A549 (cell line): ENCODE measurements at regions not wholly inside any gene's neighbourhood (a gene's known extent, or its start where the extent isn't known, plus 50 kb on each side); places are given as distances from the start of the nearest gene placed in this dataset.

ENCODE experiments used
- ATAC-seq, 2 experiments: fragments of 200-7000 bp in 1 of 2; fragments of >200 bp in 1 of 2; cut with Nextera tagmentation in 1 of 2; cut with Tn5 transposase in 1 of 2; 3 replicates each; pipeline versions ENCODE4 v1.8.0 to v1.9.1; 2018 to 2020; ENCODE audit warnings: mild to moderate bottlenecking in 1 of 2, moderate library complexity in 1 of 2
- CTCF ChIA-PET: fragments of 300-600 bp; sonication (Branson Sonifier 250); formaldehyde crosslinking; extraction: SDS; loops from one replicate; lab custom pipeline; 2021; ENCODE audit warnings: antibody characterized with exemption, inconsistent platforms; lab: Yijun Ruan, JAX
- POLR2A ChIA-PET: fragments of 350-600 bp; formaldehyde crosslinking; extraction: SDS; loops from one replicate; lab custom pipeline; 2021; ENCODE audit warnings: antibody characterized with exemption, inconsistent platforms; lab: Yijun Ruan, JAX
- DNase-seq, 2 experiments: peaks; one replicate each; pipeline versions ENCODE4 v3.0.0 to v3.0.0-alpha.2; 2011 to 2016; ENCODE audit warnings: low read depth in 1 of 2, low spot score in 1 of 2
- FAIRE-seq: peaks from 2 replicates; lab custom pipeline; 2011; peaks lifted over from hg19 to GRCh38; lab: Jason Lieb, UNC
- H3K27ac ChIP-seq, 2 experiments: fragments of >200 bp; sonication (Bioruptor Twin); formaldehyde crosslinking; 3 replicates each; pipeline ENCODE4 v1.5.1; 2016 to 2017
- H3K4me1 ChIP-seq: fragments of >200 bp; sonication (Bioruptor Twin); formaldehyde crosslinking; 3 replicates; pipeline ENCODE4 v1.6.1; 2016
- H3K4me2 ChIP-seq: fragments of >200 bp; sonication (Bioruptor Twin); formaldehyde crosslinking; 3 replicates; pipeline ENCODE4 v1.6.1; 2016
- H3K4me3 ChIP-seq: fragments of >200 bp; sonication (Bioruptor Twin); formaldehyde crosslinking; 3 replicates; pipeline ENCODE4 v1.5.1; 2016
- H3K9me3 ChIP-seq: fragments of >200 bp; sonication (Bioruptor Twin); formaldehyde crosslinking; 3 replicates; pipeline ENCODE4 v1.6.1; 2016
- BCL3 ChIP-seq: fragments of >200 bp; sonication (Bioruptor Twin); formaldehyde crosslinking; IDR thresholded peaks from 3 replicates; pipeline ENCODE4 v1.6.1; 2016
- CBX2 ChIP-seq: fragments of 200-600 bp; sonication (generic); IDR thresholded peaks from 2 replicates; pipeline ENCODE4 v1.6.1; 2016; ENCODE audit warnings: low read depth, mild to moderate bottlenecking, borderline replicate concordance
- CEBPB ChIP-seq, 2 experiments: fragments of >200 bp in 1 of 2; sonication (Bioruptor Twin) in 1 of 2; formaldehyde crosslinking in 1 of 2; IDR thresholded peaks; 2 replicates each; pipeline ENCODE4 v1.6.1; 2012 to 2016
- CHD2 ChIP-seq: fragments of 150-350 bp; IDR thresholded peaks from 2 replicates; pipeline ENCODE4 v1.6.1; 2014; ENCODE audit warnings: low read length; ENCODE audit not compliant: partially characterized antibody
- CHD4 ChIP-seq: fragments of 200-600 bp; sonication (generic); IDR thresholded peaks from 2 replicates; pipeline ENCODE4 v1.6.1; 2016; ENCODE audit warnings: antibody characterized with exemption, mild to moderate bottlenecking, borderline replicate concordance
- ESRRA ChIP-seq: fragments of 150-350 bp; IDR thresholded peaks from 2 replicates; pipeline ENCODE4 v1.6.1; 2014; ENCODE audit warnings: mild to moderate bottlenecking, low read length, borderline replicate concordance
- FOXS1 ChIP-seq: fragments of 250-450 bp; sonication (Bioruptor Pico); IDR thresholded peaks from 2 replicates; pipeline ENCODE4 v1.5.0; 2020; ENCODE audit warnings: mild to moderate bottlenecking, moderate library complexity
- GATA3 ChIP-seq: IDR thresholded peaks from 2 replicates; pipeline ENCODE4 v1.6.1; 2012; ENCODE audit warnings: borderline replicate concordance
- HDAC2 ChIP-seq: fragments of 200-600 bp; sonication (generic); IDR thresholded peaks from 2 replicates; pipeline ENCODE4 v1.6.1; 2016
- HOXA7 ChIP-seq: fragments of 250-450 bp; sonication (Bioruptor Pico); IDR thresholded peaks from 2 replicates; pipeline ENCODE4 v1.5.0; 2020; ENCODE audit warnings: mild to moderate bottlenecking, moderate library complexity
- HOXB13 ChIP-seq: fragments of 250-450 bp; sonication (Bioruptor Pico); IDR thresholded peaks from 2 replicates; pipeline ENCODE4 v1.5.0; 2020; ENCODE audit warnings: low read depth, mild to moderate bottlenecking, moderate library complexity
- HOXB5 ChIP-seq: fragments of 250-450 bp; sonication (Bioruptor Pico); IDR thresholded peaks from 2 replicates; pipeline ENCODE4 v1.5.0; 2020; ENCODE audit warnings: mild to moderate bottlenecking, moderate library complexity
- KDM5A ChIP-seq: fragments of 200-600 bp; sonication (generic); IDR thresholded peaks from 2 replicates; pipeline ENCODE4 v1.6.1; 2016; ENCODE audit warnings: antibody characterized with exemption, mild to moderate bottlenecking
- MAFK ChIP-seq: fragments of 450-650 bp; IDR thresholded peaks from 2 replicates; pipeline ENCODE4 v1.6.1; 2014; ENCODE audit not compliant: partially characterized antibody
- MAX ChIP-seq: IDR thresholded peaks from 2 replicates; pipeline ENCODE4 v1.6.1; 2012
- MYC ChIP-seq: IDR thresholded peaks from 2 replicates; pipeline ENCODE4 v1.6.1; 2012; ENCODE audit warnings: mild to moderate bottlenecking, inconsistent platforms, low read length, improper control_type of control experiment, borderline replicate concordance
- NPAS2 ChIP-seq: fragments of 250-450 bp; sonication (Bioruptor Pico); IDR thresholded peaks from 2 replicates; pipeline ENCODE4 v1.8.0; 2022; ENCODE audit warnings: mild to moderate bottlenecking, moderate library complexity, borderline replicate concordance
- RAD21 ChIP-seq, 2 experiments: fragments of >200 bp in 1 of 2; sonication (Bioruptor Twin) in 1 of 2; formaldehyde crosslinking in 1 of 2; IDR thresholded peaks in 1 of 2; conservative IDR thresholded peaks in 1 of 2; 2 replicates in 1 of 2; 3 replicates in 1 of 2; pipeline ENCODE4 v1.6.1; 2012 to 2018; ENCODE audit warnings: inconsistent platforms in 1 of 2
- RCOR1 ChIP-seq: fragments of 150-350 bp; IDR thresholded peaks from 2 replicates; pipeline ENCODE4 v1.6.1; 2014; ENCODE audit warnings: antibody characterized with exemption, low read length, low read depth
- RFX5 ChIP-seq: fragments of 450-650 bp; IDR thresholded peaks from 2 replicates; pipeline ENCODE4 v1.7.1; 2014; ENCODE audit warnings: antibody characterized with exemption, mild to moderate bottlenecking, moderate library complexity
- TFCP2L1 ChIP-seq: fragments of 250-450 bp; sonication (Bioruptor Pico); IDR thresholded peaks from 2 replicates; pipeline ENCODE4 v1.5.0; 2021; ENCODE audit warnings: mild to moderate bottlenecking
- TP53 ChIP-seq: fragments of 250-450 bp; sonication (Bioruptor Pico); IDR thresholded peaks from 2 replicates; pipeline ENCODE4 v1.5.0; 2021; ENCODE audit warnings: mild to moderate bottlenecking, moderate library complexity
- WGBS: methylation state at CpG from one replicate; pipeline ENCODE4 v1.1.6; 2017; ENCODE audit errors: missing lambda C conversion rate; 5-methylcytosine and 5-hydroxymethylcytosine counted together

- no peak overlapping the region for H3K27ac ChIP-seq
- CTCF ChIA-PET: interaction anchor here (1.1 kb wide), 1 partner anchor 21 kb away, joined by 3 read pairs; no protein-coding TSS in a partner anchor
- no peak for DNase-seq
- no peak overlapping the region for H3K4me2 ChIP-seq
- 63% methylated on average over 2 of the region's 2 CpGs for WGBS
- POLR2A ChIA-PET: no interaction called here
- no peak overlapping the region for H3K4me3 ChIP-seq
- TF ChIP-seq RFX5 (no peak), HOXB5 (CRISPR knock-in tag) (no peak), RAD21 (conservative IDR thresholded peaks at IDR 0.05 in 1 of 2, IDR thresholded peaks at IDR 0.05 in 1 of 2) (no peak), CHD2 (no peak), MAX (no peak), TP53 (no peak), CEBPB (IDR thresholded peaks at IDR 0.05) (no peak), BCL3 (no peak), NPAS2 (CRISPR knock-in tag) (no peak), TFCP2L1 (CRISPR knock-in tag) (no peak), MYC (no peak), CHD4 (no peak), FOXS1 (no peak)
- TF ChIP-seq, all 56 proteins: peak for 0
- no peaks in the 10 kb centered on the region for H3K4me1 ChIP-seq
- FAIRE-seq (no peak), ATAC-seq (no peak)
- H3K9me3 ChIP-seq: no peaks in the 10 kb centered on the region
These were observed 397.0 kb downstream of the GPAT3 start for GRCh38 chr4:83932750-83933391.

GRCh38 chr4:83931659-83932438 is 395.9 kb downstream of the GPAT3 start:
- ChIA-PET CTCF (interaction anchor here (1.1 kb wide), 1 partner anchor 20 kb away, joined by 3 read pairs; no protein-coding TSS in a partner anchor), POLR2A (no interaction called here)
- Histone ChIP-seq H3K4me2 (no peak overlapping the region), H3K4me3 (no peak overlapping the region), H3K27ac (no peak overlapping the region), H3K9me3 (no peaks in the 10 kb centered on the region), H3K4me1 (no peaks in the 10 kb centered on the region)
- WGBS: 69% methylated on average over 6 of the region's 6 CpGs
- DNase-seq: no peak
- TF ChIP-seq HDAC2 (no peak), HOXA7 (CRISPR knock-in tag) (no peak), ESRRA (no peak), MYC (no peak)
- no peak for FAIRE-seq
- ATAC-seq: no peak

GRCh38 chr4:83929550-83929949 is 393.6 kb downstream of the GPAT3 start:
- Histone ChIP-seq H3K9me3 (no peaks in the 10 kb centered on the region), H3K4me3 (no peak overlapping the region), H3K4me1 (no peaks in the 10 kb centered on the region), H3K27ac (no peak overlapping the region), H3K4me2 (no peak overlapping the region)
- 34% methylated on average over 4 of the region's 4 CpGs for WGBS
- CTCF ChIA-PET: interaction anchor here (1.1 kb wide), 1 partner anchor 33 kb away, joined by 4 read pairs; no protein-coding TSS in a partner anchor
- no peak for FAIRE-seq
- no peak for TF ChIP-seq KDM5A
- TF ChIP-seq MAX: no peak
- no peak for TF ChIP-seq GATA3
- no peak for TF ChIP-seq MAFK
- no peak for TF ChIP-seq CHD2
- no peak for TF ChIP-seq CBX2
- TF ChIP-seq HOXB13 (CRISPR knock-in tag): no peak
- TF ChIP-seq RCOR1: no peak
- POLR2A ChIA-PET: no interaction called here
- no peak for DNase-seq
- ATAC-seq: no peak
